HG03432 (cell line): ENCODE measurements at regions not wholly inside any gene's neighbourhood (a gene's known extent, or its start where the extent isn't known, plus 50 kb on each side); places are given as distances from the start of the nearest gene placed in this dataset.
"Not testable (repeated sequence)": the region's sequence is repeated elsewhere in the genome, so short reads cannot be mapped to it uniquely, and the experiment has no call there.

Source experiments
- ATAC-seq: cut with Tn5 transposase; IDR thresholded peaks from one replicate; pipeline ENCODE4 v1.9.1; 2021; ENCODE audit warnings: mild to moderate bottlenecking, moderate library complexity; ENCODE audit not compliant: unreplicated experiment

DNA sequence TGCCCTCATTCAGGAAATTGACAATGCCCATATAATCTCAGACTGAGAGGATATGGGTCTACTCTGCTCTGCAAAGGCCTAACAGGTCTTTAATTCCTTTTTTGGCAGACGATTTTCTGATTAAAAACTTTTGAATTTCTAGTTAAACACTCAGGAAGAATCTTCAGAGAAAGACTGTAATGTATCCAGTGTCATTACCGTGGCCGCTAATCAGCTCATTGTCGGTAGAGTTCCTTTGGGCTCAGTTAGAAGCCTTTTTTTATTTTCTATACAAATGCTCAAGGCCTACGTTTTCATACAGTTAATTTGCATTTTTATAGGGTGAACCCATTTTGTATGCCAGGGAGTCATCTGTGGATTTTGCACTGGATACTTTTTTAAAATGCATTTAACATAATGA is 549.9 kb downstream of the RPS29 start:
- no peak for ATAC-seq

DNA sequence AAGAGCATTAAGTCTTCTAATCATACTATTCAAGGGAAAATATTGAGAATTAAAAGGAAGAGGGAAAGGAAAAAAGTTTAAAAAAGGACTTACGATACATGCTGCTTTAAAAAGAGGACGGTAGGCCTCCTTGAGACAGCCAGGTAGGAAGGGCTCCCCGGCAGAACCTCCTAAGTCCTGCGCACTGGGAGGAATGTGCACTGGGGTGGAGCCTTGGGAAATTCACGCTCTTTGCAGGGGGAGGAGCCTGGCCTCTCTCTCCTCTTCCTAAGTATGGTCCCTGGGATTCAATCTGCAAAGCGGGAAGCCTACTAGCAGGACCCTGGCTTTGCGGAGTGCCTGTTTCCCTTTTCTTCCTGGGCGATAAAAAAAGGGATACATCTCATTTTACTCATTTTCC is 553.0 kb downstream of the RPS29 start:
- no peak for ATAC-seq

DNA sequence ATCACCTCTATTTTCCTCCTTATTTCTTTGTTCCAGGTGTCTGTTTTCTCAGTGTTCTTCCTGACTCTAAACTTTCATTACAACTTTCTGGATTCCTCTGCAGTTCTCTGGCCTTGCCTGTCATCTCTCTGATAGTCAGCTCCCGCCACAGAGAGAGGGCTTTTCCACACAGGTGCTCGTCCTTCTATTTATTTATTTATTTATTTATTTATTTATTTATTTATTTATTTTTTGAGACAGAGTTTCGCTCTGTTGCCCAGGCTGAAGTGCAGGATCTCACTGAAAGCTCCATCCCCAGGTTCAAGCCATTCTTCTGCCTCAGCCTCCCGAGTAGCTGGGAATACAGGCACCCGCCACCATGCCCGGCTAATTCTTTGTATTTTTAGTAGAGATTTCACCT is 554.5 kb downstream of the RPS29 start:
- ATAC-seq: not testable (repeated sequence)

DNA sequence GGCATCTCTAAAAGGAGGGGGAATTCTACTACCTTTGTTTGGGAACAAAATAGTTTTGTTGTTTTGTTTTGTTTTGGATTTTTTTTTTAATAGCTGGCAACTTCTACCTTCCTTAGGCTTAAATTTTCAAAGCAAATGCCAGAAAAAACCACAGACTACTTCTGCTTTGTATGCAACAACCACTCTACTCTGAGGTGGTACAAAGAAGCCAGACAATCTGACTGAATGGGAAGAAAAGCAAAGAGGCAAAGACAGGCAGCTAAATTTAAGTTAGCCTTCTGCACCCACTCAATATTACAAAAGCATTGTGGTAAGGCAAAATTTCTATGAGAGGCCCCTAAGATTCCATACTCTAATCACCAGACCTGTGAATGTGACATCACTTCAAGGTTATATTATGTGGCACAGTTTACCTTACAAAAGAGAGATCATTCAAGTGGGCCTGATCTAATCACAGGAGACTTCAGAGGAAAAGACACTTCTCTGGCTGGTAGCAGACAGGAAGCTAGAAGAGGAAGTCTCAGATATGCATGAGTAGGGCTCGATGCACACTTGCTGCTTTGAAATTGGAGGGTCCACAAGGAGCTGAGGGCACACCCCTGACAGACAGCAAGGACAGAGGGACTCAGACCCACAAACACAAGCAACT is 566.6 kb downstream of the RPS29 start:
- ATAC-seq: peak; percentile 69

DNA sequence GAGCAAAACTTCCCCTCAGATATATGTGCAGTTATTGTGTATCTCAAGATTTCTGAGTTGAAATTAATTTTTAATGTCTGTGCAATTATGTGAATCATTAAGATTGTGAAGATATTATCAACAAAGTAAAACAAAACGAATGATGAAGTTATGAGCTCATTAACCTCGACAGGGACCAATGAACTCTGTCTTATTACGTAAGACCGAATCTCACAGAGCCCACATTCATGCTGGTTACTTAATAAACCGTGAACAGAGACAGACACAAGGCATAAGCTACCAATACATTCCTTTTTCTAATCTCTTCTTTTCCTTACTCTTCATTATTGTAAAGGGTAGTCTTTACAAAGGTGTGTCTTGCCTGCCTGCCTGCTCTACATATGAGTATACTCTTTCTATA is 568.7 kb downstream of the RPS29 start:
- no peak for ATAC-seq

- no peak for ATAC-seq
Observed at GRCh38 chr14:49016381-49016780, 569.8 kb downstream of the RPS29 start.

DNA sequence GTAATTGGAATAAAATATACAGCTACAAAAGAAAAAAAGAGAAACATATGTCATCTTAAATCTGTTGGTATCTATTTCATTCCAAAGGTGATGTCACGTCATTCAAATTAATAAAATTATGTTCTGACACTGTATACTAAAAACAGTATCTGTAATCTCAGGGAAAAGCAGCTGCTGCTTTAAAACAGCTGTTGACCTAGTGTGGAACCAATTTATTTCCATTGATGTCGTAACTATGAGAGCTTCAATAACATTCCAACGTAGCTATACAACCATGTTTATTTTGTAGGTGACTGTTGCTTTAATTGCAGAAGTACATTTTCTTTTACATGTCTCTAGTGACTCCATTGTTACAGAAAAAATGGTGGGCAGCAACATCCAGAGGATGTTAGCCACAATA is 571.7 kb downstream of the RPS29 start:
- no peak for ATAC-seq

DNA sequence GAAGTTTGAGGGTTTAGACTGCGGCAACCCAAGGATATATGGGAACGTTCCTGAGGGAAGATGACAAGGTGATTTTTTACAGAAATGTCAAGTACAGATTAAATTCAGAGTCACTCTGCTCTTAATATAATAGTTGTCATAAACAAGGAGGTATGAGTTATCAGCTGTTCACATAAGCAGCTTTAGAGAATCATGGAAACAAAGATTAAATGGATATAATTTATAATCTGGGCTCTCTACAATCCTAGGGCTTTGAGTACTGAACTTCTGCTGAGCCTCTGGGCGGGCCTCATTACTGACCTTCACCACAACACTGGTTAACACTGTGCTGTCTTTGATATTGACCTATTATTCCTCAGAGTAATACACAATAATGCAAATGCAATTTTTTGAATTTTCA is 577.8 kb downstream of the RPS29 start:
- ATAC-seq: no peak

GRCh38 chr14:48991141-48991540 is 595.0 kb downstream of the RPS29 start:
- no peak for ATAC-seq

GRCh38 chr14:48983351-48983888 is 602.8 kb downstream of the RPS29 start:
- ATAC-seq: no peak

DNA sequence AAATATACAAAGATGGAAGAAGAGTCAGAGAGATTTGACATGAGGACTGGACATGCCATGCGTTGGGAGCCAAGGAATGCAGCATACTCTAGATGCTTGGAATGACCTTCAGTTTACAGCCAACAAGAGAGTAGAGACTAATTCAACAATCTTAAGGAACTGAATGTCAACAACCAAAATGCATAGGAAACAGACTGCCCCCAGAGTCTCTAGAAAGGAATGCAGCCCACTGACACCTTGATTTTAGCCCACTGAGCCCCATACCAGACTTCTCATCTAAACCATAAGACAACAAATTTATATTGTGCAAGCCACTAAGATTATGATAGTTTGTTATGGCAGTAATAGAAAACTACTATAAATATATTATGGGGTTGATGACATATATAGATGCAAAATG is 611.2 kb downstream of the RPS29 start:
- ATAC-seq: no peak

GRCh38 chr14:48973151-48973550 is 613.0 kb downstream of the RPS29 start:
- ATAC-seq: no peak

GRCh38 chr14:48970943-48971342 is 615.2 kb downstream of the RPS29 start:
- ATAC-seq: no peak

GRCh38 chr14:48967419-48967818 is 618.8 kb downstream of the RPS29 start:
- no peak for ATAC-seq

DNA sequence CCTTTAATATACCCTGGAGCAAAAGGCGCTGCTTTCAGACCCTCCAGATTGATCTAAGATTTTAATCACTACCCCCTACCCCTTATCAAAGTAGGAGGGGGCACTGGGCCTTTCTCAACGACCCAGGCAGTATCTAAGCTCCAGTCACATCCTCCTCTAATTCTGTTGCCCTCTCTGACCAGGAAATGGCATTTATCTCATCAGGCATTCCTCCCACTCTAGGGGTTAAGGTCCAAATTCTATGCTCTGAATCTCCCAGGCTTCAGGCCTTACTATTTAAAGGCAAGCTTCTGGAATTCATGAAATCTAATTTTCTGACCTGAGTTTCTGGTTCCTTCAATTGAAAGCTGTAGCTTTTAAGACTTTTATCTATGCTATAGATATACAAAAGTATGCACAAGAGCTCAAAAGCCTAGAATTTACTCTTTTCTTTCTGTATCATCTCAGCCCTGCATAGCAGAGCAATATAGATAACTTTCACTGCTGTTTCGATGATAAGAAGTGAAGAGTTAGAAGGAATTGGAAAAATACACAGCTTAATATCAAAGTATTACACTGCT is 622.9 kb downstream of the RPS29 start:
- ATAC-seq: no peak

- no peak for ATAC-seq
Observed at GRCh38 chr14:48957486-48957885, 628.7 kb downstream of the RPS29 start.

DNA sequence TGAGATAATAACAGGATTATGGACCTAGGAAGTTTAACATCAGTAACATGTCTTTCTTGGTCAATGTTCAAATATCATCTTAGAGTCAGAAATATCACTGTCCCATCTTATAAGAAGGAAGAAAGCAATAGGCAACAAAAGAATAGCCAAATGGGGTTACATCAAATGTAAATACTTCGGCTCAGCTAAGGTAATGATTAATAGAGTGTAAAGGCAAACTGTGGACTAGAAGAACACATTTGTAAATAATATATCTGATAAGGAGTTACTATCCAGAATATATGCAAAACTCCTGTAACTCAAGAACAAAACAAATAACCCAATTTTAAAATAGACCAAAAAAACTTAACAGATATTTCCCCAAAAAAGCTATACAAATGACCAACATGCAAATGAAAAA is 630.3 kb downstream of the RPS29 start:
- no peak for ATAC-seq

DNA sequence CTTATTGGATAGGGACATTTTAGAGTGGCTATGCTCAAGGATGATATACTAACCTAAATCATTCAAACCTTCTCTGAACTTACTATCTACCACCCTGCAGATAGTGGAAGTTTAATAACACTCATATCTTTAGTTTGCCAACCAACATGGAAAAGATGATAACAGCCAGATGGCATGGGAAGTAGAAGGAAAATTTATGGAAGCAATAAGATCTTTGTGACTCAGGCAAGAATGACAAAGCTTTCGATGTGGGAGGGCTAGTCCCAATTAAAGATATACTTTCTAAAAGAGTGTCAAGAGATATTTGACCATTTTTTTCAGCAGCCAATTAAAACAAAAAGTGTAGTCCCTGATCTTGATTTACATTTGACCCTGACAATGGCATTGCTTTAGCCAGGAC is 631.7 kb downstream of the RPS29 start:
- ATAC-seq: no peak

- no peak for ATAC-seq
Observed at GRCh38 chr14:48944809-48945208, 641.4 kb downstream of the RPS29 start.

GRCh38 chr14:48943913-48944312 is 642.3 kb downstream of the RPS29 start:
- ATAC-seq: no peak

GRCh38 chr14:48937541-48938195 is 648.5 kb downstream of the RPS29 start:
- no peak for ATAC-seq

DNA sequence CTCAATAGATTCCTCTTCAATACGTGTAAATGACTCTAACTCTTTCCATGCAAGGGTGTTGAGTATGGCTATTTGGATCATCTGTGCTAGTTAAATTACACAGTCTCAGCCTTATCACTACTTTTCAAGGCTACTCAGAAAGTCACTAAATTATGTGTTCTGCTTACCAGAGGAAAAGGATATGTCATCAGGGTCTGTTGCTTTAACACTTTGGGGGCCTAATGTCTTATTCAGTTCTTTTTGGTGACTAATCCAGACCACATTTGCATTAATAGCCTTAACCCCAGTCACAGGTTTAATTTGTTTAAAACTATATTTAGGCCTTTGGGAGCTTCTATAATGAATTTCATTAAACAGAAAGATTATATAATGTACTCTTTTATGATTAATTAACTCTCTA is 649.3 kb downstream of the RPS29 start:
- ATAC-seq: no peak
